GM20431 (cell line): ENCODE measurements at regions not wholly inside any gene's neighbourhood (a gene's known extent, or its start where the extent isn't known, plus 50 kb on each side); places are given as distances from the start of the nearest gene placed in this dataset.
"Not testable (repeated sequence)": the region's sequence is repeated elsewhere in the genome, so short reads cannot be mapped to it uniquely, and the experiment has no call there.

Experiments
- in situ Hi-C: fragments of 300-500 bp; cut with MseI, MboI; formaldehyde crosslinking; loops from one replicate; pipeline ENCODE4 v1.15.0; 2020; ENCODE audit warnings: low sequenced_read_pairs; ENCODE audit not compliant: unreplicated experiment

DNA sequence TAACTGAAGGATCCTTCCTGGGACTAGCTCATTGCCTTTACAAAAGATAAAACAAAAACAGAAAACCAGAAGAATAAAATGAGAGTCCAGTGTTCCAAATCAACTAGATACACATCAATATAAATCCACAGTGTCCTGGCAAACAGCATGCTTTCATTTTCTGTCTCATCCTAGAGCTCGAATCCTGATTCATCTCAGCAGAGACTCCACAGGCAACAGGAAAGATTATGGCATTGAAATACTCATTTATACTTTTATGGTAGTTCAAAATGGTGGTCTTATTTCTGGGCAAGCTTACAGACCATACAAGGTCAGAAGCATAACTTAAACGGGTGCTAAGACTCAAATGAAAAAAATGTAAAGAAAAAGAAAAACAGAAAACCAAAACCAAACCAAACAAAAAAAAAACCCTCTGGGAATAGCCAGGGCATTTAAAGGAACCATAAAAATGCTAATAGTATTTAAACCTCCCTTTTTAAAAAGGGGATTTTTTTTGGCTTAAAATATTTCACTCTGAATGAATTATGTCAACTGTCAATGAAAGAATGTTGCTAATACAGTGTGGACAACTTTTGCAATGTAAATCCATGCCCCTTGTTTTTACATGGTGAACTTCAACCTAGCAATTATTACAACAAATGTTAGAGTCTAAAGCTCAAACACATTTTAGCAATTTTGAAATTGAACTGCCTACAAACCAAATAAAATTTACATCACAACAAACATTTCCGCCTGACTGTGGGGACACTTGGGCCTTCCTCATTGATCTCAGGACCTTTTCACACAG, 57.9 kb downstream of the GPR101 start:
- in situ Hi-C loops, result no loop called here

- in situ Hi-C loops, result loop anchor here (25.0 kb wide), 1 partner anchor 94 kb away; no protein-coding TSS in a partner anchor
Measured at GRCh38 chrX:136967966-136968365, 65.8 kb downstream of the GPR101 start.

GRCh38 chrX:136963973-136964372, 69.8 kb downstream of the GPR101 start:
- in situ Hi-C loops, result loop anchor here (25.0 kb wide), 1 partner anchor 98 kb away; no protein-coding TSS in a partner anchor

GRCh38 chrX:136961594-136962135, 72.1 kb downstream of the GPR101 start:
- in situ Hi-C loops, result loop anchor here (25.0 kb wide), 1 partner anchor 101 kb away; no protein-coding TSS in a partner anchor

GRCh38 chrX:136954930-136955329, 74.4 kb upstream of the RBMX start:
- in situ Hi-C loops, result loop anchor here (25.0 kb wide), 1 partner anchor 107 kb away; no protein-coding TSS in a partner anchor

- in situ Hi-C loops, result loop anchor here (25.0 kb wide), 1 partner anchor 108 kb away; no protein-coding TSS in a partner anchor
Measured at GRCh38 chrX:136953867-136954787, 73.6 kb upstream of the RBMX start.

GRCh38 chrX:136950211-136950610, 69.7 kb upstream of the RBMX start:
- in situ Hi-C loops, result loop anchor here (25.0 kb wide), 1 partner anchor 112 kb away; no protein-coding TSS in a partner anchor

- in situ Hi-C loops, result no loop called here
Measured at GRCh38 chrX:136941396-136942337, 61.1 kb upstream of the RBMX start.

- in situ Hi-C loops, result no loop called here
Measured at GRCh38 chrX:136936183-136936549, 55.6 kb upstream of the RBMX start.

- in situ Hi-C loops, result not testable (repeated sequence)
Measured at GRCh38 chrX:136935533-136936182, 55.1 kb upstream of the RBMX start.

GRCh38 chrX:136934652-136935051, 54.1 kb upstream of the RBMX start:
- in situ Hi-C loops, result not testable (repeated sequence)

- in situ Hi-C loops, result no loop called here
Measured at GRCh38 chrX:136933611-136934145, 53.2 kb upstream of the RBMX start.

DNA sequence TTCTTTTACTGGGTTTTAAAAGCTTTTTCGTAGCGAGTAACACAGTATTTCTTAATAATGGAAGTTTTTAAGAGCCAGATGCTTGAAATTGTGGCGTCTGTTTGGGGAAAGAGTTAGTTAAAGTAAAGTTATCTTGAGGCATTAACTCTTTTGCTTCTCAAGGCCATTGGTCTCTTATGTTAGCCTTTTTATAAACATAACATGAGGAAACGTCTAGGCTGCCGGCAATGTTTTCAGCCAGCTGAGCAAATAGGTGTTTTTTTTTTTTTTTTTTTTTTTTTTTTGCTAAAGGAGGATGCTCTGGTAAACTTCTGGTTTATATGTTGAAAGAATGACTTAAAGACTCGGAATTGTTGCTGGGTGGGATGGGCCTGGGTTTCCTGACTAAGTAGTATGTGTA, 51.1 kb upstream of the RBMX start:
- in situ Hi-C loops, result no loop called here
